ENCODE measurements at regions not wholly inside any gene's neighbourhood (a gene's known extent, or its start where the extent isn't known, plus 50 kb on each side); places are given as distances from the start of the nearest gene placed in this dataset.

GRCh38 chrX:125791787-125792186 lies 374.3 kb downstream of the DCAF12L2 start:
- no peaks in the 10 kb centered on the region for H3K27me3 ChIP-seq (replicated peaks; ENCODE audit: control insufficient read depth, insufficient read depth, low read length)
- no peaks in the 10 kb centered on the region for H3K4me1 ChIP-seq (ENCODE audit: control insufficient read depth, insufficient read depth, low read length)
- H3K9ac ChIP-seq (ENCODE audit: low read length), result no peak overlapping the region
- no peak for DNase-seq (ENCODE audit: low read depth)
- H3K9me3 ChIP-seq (ENCODE audit: control insufficient read depth, low read length), result peaks cover 7% of the 10 kb centered on the region
- H3K4me3 ChIP-seq (ENCODE audit: low read length), result no peak overlapping the region
- no peaks in the 10 kb centered on the region for H3K36me3 ChIP-seq (ENCODE audit: control insufficient read depth, insufficient read depth, low read length, severe bottlenecking)

- no peak for DNase-seq (ENCODE audit: low read depth)
- Histone ChIP-seq H3K4me1 (ENCODE audit: control insufficient read depth, insufficient read depth, low read length) (no peaks in the 10 kb centered on the region), H3K9ac (ENCODE audit: low read length) (no peak overlapping the region), H3K36me3 (ENCODE audit: control insufficient read depth, insufficient read depth, low read length, severe bottlenecking) (no peaks in the 10 kb centered on the region), H3K9me3 (ENCODE audit: control insufficient read depth, low read length) (no peaks in the 10 kb centered on the region), H3K4me3 (ENCODE audit: low read length) (no peak overlapping the region), H3K27me3 (replicated peaks; ENCODE audit: control insufficient read depth, insufficient read depth, low read length) (no peaks in the 10 kb centered on the region)
Measured at GRCh38 chrX:125810856-125811255, 355.2 kb downstream of the DCAF12L2 start.

- Histone ChIP-seq H3K36me3 (ENCODE audit: control insufficient read depth, insufficient read depth, low read length, severe bottlenecking) (no peaks in the 10 kb centered on the region), H3K4me3 (ENCODE audit: low read length) (no peak overlapping the region), H3K27me3 (replicated peaks; ENCODE audit: control insufficient read depth, insufficient read depth, low read length) (no peaks in the 10 kb centered on the region), H3K4me1 (ENCODE audit: control insufficient read depth, insufficient read depth, low read length) (no peaks in the 10 kb centered on the region), H3K9ac (ENCODE audit: low read length) (no peak overlapping the region), H3K9me3 (ENCODE audit: control insufficient read depth, low read length) (peaks cover 7% of the 10 kb centered on the region)
- DNase-seq (ENCODE audit: low read depth), result no peak
Measured at GRCh38 chrX:125826080-125826479, 340.0 kb downstream of the DCAF12L2 start.

GRCh38 chrX:125826774-125827451 lies 339.2 kb downstream of the DCAF12L2 start:
- no peaks in the 10 kb centered on the region for H3K36me3 ChIP-seq (ENCODE audit: control insufficient read depth, insufficient read depth, low read length, severe bottlenecking)
- H3K4me3 ChIP-seq (ENCODE audit: low read length), result no peak overlapping the region
- no peaks in the 10 kb centered on the region for H3K27me3 ChIP-seq (replicated peaks; ENCODE audit: control insufficient read depth, insufficient read depth, low read length)
- H3K9me3 ChIP-seq (ENCODE audit: control insufficient read depth, low read length), result peaks cover 7% of the 10 kb centered on the region
- H3K9ac ChIP-seq (ENCODE audit: low read length), result no peak overlapping the region
- DNase-seq (ENCODE audit: low read depth), result no peak
- H3K4me1 ChIP-seq (ENCODE audit: control insufficient read depth, insufficient read depth, low read length), result no peaks in the 10 kb centered on the region

- no peaks in the 10 kb centered on the region for H3K27me3 ChIP-seq (replicated peaks; ENCODE audit: control insufficient read depth, insufficient read depth, low read length)
- no peak for DNase-seq (ENCODE audit: low read depth)
- H3K36me3 ChIP-seq (ENCODE audit: control insufficient read depth, insufficient read depth, low read length, severe bottlenecking), result no peaks in the 10 kb centered on the region
- no peaks in the 10 kb centered on the region for H3K4me1 ChIP-seq (ENCODE audit: control insufficient read depth, insufficient read depth, low read length)
- no peaks in the 10 kb centered on the region for H3K9me3 ChIP-seq (ENCODE audit: control insufficient read depth, low read length)
- no peak overlapping the region for H3K4me3 ChIP-seq (ENCODE audit: low read length)
- H3K9ac ChIP-seq (ENCODE audit: low read length), result no peak overlapping the region
Measured at GRCh38 chrX:125846271-125846670, 319.8 kb downstream of the DCAF12L2 start.

- Histone ChIP-seq H3K36me3 (ENCODE audit: control insufficient read depth, insufficient read depth, low read length, severe bottlenecking) (no peaks in the 10 kb centered on the region), H3K9me3 (ENCODE audit: control insufficient read depth, low read length) (no peaks in the 10 kb centered on the region)
- DNase-seq (ENCODE audit: low read depth), result no peak
Measured at GRCh38 chrX:125850693-125851092, 315.4 kb downstream of the DCAF12L2 start.

GRCh38 chrX:125883169-125883568 lies 282.9 kb downstream of the DCAF12L2 start:
- Histone ChIP-seq H3K9ac (ENCODE audit: low read length) (no peak overlapping the region), H3K27me3 (replicated peaks; ENCODE audit: control insufficient read depth, insufficient read depth, low read length) (no peaks in the 10 kb centered on the region), H3K4me1 (ENCODE audit: control insufficient read depth, insufficient read depth, low read length) (no peaks in the 10 kb centered on the region), H3K4me3 (ENCODE audit: low read length) (no peak overlapping the region), H3K9me3 (ENCODE audit: control insufficient read depth, low read length) (peaks cover 20% of the 10 kb centered on the region), H3K36me3 (ENCODE audit: control insufficient read depth, insufficient read depth, low read length, severe bottlenecking) (no peaks in the 10 kb centered on the region)
- DNase-seq (ENCODE audit: low read depth), result no peak

More at GRCh38 chrX:125850693-125851092, 315.4 kb downstream of the DCAF12L2 start:
- H3K4me1 ChIP-seq (ENCODE audit: control insufficient read depth, insufficient read depth, low read length), result no peaks in the 10 kb centered on the region
- no peak overlapping the region for H3K4me3 ChIP-seq (ENCODE audit: low read length)
- H3K9ac ChIP-seq (ENCODE audit: low read length), result no peak overlapping the region
- no peaks in the 10 kb centered on the region for H3K27me3 ChIP-seq (replicated peaks; ENCODE audit: control insufficient read depth, insufficient read depth, low read length)

GRCh38 chrX:125894947-125895346 lies 271.1 kb downstream of the DCAF12L2 start:
- Histone ChIP-seq H3K4me3 (ENCODE audit: low read length) (no peak overlapping the region), H3K36me3 (ENCODE audit: control insufficient read depth, insufficient read depth, low read length, severe bottlenecking) (no peaks in the 10 kb centered on the region), H3K9ac (ENCODE audit: low read length) (no peak overlapping the region), H3K27me3 (replicated peaks; ENCODE audit: control insufficient read depth, insufficient read depth, low read length) (no peaks in the 10 kb centered on the region), H3K9me3 (ENCODE audit: control insufficient read depth, low read length) (no peaks in the 10 kb centered on the region), H3K4me1 (ENCODE audit: control insufficient read depth, insufficient read depth, low read length) (no peaks in the 10 kb centered on the region)
- DNase-seq (ENCODE audit: low read depth), result no peak

GRCh38 chrX:125895518-125895917 lies 270.6 kb downstream of the DCAF12L2 start:
- H3K4me3 ChIP-seq (ENCODE audit: low read length), result no peak overlapping the region
- no peaks in the 10 kb centered on the region for H3K4me1 ChIP-seq (ENCODE audit: control insufficient read depth, insufficient read depth, low read length)
- no peaks in the 10 kb centered on the region for H3K9me3 ChIP-seq (ENCODE audit: control insufficient read depth, low read length)
- DNase-seq (ENCODE audit: low read depth), result no peak
- no peak overlapping the region for H3K9ac ChIP-seq (ENCODE audit: low read length)
- H3K27me3 ChIP-seq (replicated peaks; ENCODE audit: control insufficient read depth, insufficient read depth, low read length), result no peaks in the 10 kb centered on the region
- no peaks in the 10 kb centered on the region for H3K36me3 ChIP-seq (ENCODE audit: control insufficient read depth, insufficient read depth, low read length, severe bottlenecking)

- DNase-seq (ENCODE audit: low read depth), result no peak
- Histone ChIP-seq H3K27me3 (replicated peaks; ENCODE audit: control insufficient read depth, insufficient read depth, low read length) (no peaks in the 10 kb centered on the region), H3K4me3 (ENCODE audit: low read length) (no peak overlapping the region), H3K9ac (ENCODE audit: low read length) (no peak overlapping the region), H3K4me1 (ENCODE audit: control insufficient read depth, insufficient read depth, low read length) (no peaks in the 10 kb centered on the region), H3K36me3 (ENCODE audit: control insufficient read depth, insufficient read depth, low read length, severe bottlenecking) (no peaks in the 10 kb centered on the region), H3K9me3 (ENCODE audit: control insufficient read depth, low read length) (no peaks in the 10 kb centered on the region)
Measured at GRCh38 chrX:125926295-125926694, 239.8 kb downstream of the DCAF12L2 start.

GRCh38 chrX:125940985-125941384 lies 225.1 kb downstream of the DCAF12L2 start:
- Histone ChIP-seq H3K27me3 (replicated peaks; ENCODE audit: control insufficient read depth, insufficient read depth, low read length) (no peaks in the 10 kb centered on the region), H3K36me3 (ENCODE audit: control insufficient read depth, insufficient read depth, low read length, severe bottlenecking) (no peaks in the 10 kb centered on the region), H3K4me3 (ENCODE audit: low read length) (no peak overlapping the region), H3K9ac (ENCODE audit: low read length) (no peak overlapping the region), H3K4me1 (ENCODE audit: control insufficient read depth, insufficient read depth, low read length) (no peaks in the 10 kb centered on the region), H3K9me3 (ENCODE audit: control insufficient read depth, low read length) (peaks cover 11% of the 10 kb centered on the region)
- DNase-seq (ENCODE audit: low read depth), result no peak

GRCh38 chrX:125947501-125947900 lies 218.6 kb downstream of the DCAF12L2 start:
- Histone ChIP-seq H3K4me1 (ENCODE audit: control insufficient read depth, insufficient read depth, low read length) (no peaks in the 10 kb centered on the region), H3K4me3 (ENCODE audit: low read length) (no peak overlapping the region), H3K9me3 (ENCODE audit: control insufficient read depth, low read length) (no peaks in the 10 kb centered on the region), H3K9ac (ENCODE audit: low read length) (no peak overlapping the region), H3K27me3 (replicated peaks; ENCODE audit: control insufficient read depth, insufficient read depth, low read length) (no peaks in the 10 kb centered on the region), H3K36me3 (ENCODE audit: control insufficient read depth, insufficient read depth, low read length, severe bottlenecking) (no peaks in the 10 kb centered on the region)
- DNase-seq (ENCODE audit: low read depth), result no peak

Measured in adipocyte (in vitro differentiated cells).